Inferior parietal cortex (tissue), 1 donor: ENCODE measurements at regions not wholly inside any gene's neighbourhood (a gene's known extent, or its start where the extent isn't known, plus 50 kb on each side); places are given as distances from the start of the nearest gene placed in this dataset.
"Not testable (repeated sequence)": the region's sequence is repeated elsewhere in the genome, so short reads cannot be mapped to it uniquely, and the experiment has no call there.

Experiments used
- DNase-seq: peaks from one replicate; pipeline ENCODE4 v3.0.0-alpha.2; 2016; ENCODE audit errors: extremely low spot score

DNA sequence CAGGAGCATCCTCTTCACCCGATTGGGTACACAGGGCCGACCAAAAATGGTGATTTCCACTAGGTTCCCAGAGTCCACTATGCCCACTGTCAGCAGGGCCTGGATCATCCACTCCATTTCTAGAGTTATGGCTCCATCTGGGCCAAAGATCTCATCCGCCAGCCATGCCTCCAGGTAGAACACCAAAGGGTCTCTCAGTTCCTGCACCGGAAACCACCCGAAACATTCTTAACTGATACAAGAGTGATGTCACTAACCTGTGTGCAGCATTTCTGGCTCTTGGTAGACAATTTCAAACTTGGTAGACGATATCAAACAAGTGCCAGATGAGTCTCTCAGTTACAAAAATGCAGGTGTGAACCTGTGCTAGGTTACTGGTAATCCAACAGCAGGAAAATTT lies 306.1 kb downstream of the BCOR start:
- no peak for DNase-seq

GRCh38 chrX:39795605-39796004 lies 302.2 kb downstream of the BCOR start:
- DNase-seq = no peak

DNA sequence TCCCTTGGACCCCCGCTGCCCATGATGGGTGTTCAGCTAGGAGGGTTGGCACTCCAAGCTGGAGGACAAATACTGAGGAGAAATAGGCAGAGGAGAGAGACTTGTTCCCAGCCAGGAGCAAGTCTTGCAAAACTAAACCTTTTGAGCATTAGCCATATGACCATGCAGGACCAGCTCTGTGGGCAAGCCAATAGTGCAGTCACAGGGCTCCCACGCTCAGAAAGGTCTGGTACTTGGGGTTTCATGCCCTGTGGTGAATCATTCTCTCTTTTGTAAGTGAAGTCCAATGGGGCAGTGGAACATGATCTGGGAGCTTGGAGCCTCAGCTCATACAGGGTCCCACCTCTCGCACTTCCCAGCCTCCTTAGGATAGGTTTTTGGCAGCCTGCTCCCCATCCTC lies 300.9 kb downstream of the BCOR start:
- DNase-seq = no peak

DNA sequence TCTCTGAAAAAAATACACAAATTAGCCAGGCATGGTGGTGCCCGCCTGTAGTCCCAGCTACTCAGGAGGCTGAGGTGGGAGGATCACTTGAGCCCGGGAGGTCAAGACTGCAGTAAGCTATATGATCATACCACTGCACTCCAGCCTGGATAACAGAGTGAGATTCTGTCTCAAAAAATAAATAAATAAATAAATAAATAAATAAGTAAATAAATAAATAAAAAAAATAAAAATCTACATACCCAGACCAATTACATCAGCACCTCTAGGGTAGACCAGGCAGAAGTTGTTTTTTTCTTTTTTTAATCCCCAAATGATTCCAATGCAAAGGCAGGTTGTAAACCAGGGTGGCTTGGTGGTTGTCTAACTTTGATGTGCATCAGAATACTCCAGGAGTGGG lies 299.3 kb downstream of the BCOR start:
- DNase-seq = not testable (repeated sequence)

DNA sequence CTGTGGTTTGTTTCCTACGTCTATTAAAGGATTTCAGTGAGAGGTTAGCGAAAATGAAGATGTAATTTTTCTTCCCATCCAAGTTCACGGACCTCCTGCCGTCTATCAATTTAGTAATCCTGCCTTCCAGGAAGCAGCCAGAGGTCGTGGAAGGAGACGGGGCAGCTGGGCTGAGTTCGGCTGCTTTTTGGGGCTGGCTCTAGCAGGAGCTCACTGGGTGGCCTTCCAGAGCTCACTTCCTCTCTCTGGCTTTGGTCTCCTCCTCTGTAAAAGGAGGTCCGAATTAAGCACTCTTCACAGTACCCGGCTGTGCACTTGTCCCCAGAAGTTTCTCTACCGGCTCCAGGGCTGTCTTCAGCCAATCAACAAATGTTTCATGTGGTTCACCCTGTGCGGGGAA lies 295.4 kb downstream of the BCOR start:
- no peak for DNase-seq

GRCh38 chrX:39802908-39803307 lies 294.9 kb downstream of the BCOR start:
- DNase-seq = no peak

DNA sequence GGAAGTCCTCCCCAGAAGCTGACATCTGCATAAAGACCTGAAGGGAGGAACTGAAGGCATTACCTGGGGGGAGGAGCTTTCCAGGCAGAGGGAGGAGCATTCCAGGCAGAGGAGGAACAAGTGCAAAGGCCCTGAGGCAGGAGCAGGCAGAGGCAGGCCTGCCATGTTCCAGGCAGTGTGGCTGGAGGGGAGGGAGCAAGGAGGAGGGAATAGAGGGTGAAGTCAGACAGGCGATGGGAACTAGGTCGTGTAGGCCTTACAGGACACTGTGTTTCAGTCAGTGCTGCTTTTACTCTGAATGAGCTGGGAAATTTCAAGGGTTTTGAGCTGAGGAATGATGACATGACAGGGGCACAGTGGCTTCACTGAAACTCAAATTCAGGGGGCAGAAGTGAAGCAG lies 292.7 kb downstream of the BCOR start:
- no peak for DNase-seq

DNA sequence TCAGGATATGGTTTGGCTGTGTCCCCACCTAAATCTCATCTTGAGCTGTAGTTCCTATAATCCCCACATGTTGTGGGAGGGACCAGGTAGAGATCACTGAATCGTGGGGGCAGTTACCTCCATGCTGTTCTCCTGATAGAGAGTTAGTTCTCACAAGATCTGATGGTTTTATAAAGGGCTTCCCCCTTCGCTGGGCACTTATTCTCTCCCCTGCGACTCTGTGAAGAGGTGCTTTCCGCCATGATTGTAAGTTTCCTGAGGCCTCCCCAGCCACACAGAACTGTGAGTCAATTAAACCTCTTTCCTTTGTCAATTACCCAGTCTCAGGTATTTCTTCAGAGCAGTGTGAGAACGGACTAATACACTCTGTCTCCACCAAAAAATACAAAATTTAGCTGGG lies 291.9 kb downstream of the BCOR start:
- DNase-seq = no peak

- DNase-seq = no peak
These were observed 289.3 kb downstream of the BCOR start for GRCh38 chrX:39808471-39808917.

DNA sequence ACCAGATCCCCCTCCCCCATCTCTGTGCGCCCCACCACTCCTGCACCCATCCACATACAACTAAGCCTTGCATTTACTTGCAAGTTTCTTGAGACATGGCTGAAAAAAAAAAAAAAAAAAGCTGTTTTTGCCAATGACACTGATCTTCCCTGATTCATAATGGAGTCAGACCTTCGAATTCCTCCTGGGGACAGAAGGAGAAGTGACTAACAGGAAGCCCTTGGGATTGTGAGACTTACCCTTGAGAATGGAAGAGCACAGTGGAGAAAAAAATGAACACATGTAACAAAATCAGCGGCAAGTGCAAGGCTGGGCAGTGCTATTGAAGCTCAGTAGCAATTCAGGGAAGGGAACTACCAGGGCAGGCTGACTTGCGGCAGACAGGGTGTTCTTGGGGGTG lies 288.4 kb downstream of the BCOR start:
- no peak for DNase-seq

DNA sequence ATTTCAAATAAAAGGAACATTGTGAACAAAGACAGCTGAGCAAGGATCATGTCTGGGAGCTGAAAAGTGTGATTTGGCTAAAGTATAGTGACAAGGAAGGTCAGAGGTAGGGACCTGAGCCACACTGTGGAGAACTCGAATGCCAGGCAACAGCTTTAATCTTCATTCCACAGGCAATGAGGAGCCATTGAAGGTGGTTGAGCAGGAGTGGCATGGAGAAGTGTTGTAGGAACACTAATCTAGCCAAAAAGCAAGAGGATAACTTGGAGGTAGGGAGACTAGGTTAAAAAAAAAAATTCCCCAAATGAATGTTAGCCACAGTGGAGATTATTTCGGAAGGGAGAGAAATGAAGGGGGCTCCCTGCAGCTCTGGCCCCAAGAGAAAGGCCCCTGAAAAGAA lies 286.9 kb downstream of the BCOR start:
- DNase-seq = no peak

DNA sequence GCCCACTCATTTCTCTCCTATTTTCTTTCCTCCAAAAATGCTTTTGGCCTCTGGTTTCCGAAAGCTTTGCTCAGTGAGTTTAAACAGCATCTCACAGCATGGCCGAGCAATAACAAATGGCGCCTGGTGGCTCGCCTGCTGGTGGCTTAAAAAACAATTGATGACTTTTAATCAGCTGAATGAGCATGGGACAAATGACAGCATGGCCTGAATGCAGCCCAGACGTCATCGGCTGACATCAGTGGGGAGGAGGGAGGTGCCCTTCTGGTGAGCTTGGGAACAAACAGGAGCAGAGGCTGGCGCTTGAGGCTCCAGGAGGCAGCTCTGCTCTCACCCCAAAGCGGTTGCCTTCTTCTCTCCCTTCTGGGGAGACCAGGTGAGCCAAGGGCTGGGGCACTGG lies 286.4 kb downstream of the BCOR start:
- DNase-seq = peak; percentile 47

GRCh38 chrX:39813631-39814277 lies 284.0 kb downstream of the BCOR start:
- DNase-seq = peak; percentile 22

GRCh38 chrX:39814391-39814790 lies 283.4 kb downstream of the BCOR start:
- DNase-seq = peak; percentile 9

- DNase-seq = no peak
These were observed 282.1 kb downstream of the BCOR start for GRCh38 chrX:39815631-39816030.

DNA sequence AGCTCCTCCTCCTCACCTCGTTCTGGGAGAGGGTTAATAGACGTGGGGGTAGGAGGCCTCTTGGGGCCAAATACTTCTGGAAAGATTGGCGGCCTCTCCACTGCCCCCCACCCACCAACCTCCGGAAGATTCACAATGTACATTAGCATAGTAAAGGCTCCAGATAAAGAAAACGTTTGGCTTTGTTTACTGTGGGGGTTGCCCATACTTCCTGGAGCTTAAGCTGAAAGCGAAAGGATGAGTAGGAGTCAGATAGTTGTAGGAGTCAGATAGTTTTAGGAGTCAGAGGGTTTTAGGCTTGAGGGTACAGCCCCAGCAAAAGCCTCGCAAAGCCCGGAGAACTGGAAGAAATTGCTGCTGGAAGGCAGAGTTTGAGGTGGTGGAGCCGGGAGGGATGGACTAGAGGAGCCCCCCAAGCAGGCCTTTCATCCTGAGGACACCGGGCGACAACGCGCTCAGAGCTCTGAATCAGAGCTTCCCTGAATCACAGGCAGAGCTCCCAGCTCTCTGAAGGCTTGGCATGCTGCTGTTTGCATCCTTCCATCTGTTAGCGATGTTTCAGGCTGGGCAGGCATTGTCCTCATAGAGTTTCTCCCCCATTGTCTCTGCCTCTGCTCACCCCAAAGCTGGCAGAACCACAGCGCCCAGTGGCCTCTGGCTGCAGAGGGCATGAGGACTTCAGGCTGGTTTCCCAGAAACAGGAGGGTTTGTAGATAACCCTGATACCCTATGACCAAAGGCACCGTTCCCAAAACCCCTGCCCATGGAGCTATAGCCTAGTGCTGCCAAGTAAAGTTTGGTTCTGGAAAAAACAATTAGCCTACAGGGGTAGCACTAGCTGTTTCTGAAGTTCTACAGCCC lies 280.7 kb downstream of the BCOR start:
- peak; percentile 20 for DNase-seq

- no peak for DNase-seq
These were observed 279.8 kb downstream of the BCOR start for GRCh38 chrX:39817754-39818470.

DNA sequence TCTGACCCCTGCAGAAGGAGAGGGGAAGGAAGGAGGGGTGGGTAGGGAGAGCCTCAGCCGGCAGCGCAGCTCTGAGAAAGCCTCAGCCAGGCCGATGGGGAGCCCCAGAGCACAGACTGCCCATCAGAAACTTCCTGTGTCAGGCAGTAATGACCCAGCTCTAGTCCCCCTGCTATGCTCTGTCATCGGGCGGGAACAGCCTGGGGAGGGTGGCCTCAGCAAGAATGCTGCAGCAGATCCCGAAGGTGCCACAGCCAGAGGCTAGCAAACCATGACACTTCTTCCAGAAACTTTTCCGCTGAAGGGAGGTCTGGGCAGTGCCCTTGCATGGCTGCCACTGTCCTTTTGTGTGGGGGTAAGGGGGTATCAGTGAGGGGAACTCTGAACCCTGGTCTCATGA lies 279.0 kb downstream of the BCOR start:
- DNase-seq = no peak

DNA sequence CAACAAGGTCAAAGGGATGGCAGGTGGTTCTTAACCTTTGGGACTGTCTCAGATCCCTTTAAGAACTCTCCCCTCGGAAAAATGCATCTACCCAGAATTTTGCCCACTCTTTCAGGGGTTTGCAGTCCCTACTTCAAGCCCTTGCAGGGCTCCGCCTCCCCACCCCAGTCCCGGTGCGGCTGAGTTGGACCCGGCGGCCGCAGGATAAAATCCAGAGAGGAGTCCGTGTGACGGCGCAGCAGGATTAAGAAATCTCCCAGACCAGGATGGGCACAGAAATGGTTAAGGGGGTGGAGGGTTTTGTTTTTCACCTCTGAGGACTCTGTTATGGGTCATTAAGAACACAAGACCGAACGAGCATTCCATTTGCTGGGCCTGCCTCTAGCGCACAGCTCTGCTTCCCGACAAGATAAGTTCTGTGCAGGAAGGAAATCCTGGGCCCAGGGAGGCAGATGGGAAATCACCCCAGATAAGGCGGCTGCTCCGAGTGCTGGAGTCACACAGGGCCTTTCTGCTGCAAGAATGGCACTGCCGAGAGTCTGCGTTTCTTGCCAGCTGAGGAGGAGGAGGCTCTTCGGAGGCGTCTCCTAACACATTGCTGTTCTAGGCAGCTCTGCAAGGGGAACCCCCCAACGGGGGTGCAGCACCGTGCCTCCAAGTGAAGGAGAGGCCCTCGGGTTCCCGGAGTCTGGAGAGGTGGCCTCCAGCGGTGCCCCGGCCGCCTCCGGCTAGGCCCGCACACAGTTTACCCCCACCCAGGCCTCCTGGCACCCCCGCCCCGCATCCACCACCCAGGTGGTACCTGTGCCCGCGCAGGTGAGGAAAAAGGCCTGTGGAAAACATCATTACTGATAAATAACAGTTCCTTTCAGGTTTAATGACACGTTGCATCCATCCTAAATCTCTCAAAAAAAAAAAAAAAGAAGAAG lies 277.6 kb downstream of the BCOR start:
- DNase-seq = peak; percentile 4

- no peak for DNase-seq
These were observed 276.6 kb downstream of the BCOR start for GRCh38 chrX:39820938-39821708.

DNA sequence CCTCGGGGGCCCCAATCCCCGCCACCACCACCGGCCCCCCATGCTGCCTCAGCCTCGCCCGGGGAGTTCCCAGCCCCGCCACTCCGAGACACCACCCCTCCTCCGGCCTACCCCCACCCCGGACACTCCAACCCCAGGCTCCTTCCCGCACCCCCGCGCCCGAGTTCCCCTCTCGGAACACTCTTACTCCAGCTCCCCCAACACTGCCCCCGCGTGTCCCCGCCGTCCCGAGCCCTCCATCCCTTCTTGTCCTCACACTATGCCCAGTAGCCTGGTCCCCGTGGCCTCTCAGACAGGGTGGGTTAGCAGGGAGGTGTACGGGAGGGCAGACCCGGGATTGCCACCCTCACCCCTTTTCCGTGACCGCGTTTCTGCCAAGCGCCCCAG lies 276.1 kb downstream of the BCOR start:
- DNase-seq = no peak
